H9 (cell line): ENCODE measurements at regions not wholly inside any gene's neighbourhood (a gene's known extent, or its start where the extent isn't known, plus 50 kb on each side); places are given as distances from the start of the nearest gene placed in this dataset.

ENCODE experiments used
- DNase-seq: peaks from one replicate; pipeline ENCODE4 v3.0.0-alpha.2; 2017
- H2AFZ ChIP-seq: one replicate; pipeline ENCODE4 v1.6.1; 2013; ENCODE audit warnings: mild to moderate bottlenecking, low read length, control low read depth, moderate library complexity
- H2AK5ac ChIP-seq: 2 replicates; pipeline ENCODE4 v1.6.1; 2013; ENCODE audit warnings: low read length, control low read depth, mixed read lengths; ENCODE audit not compliant: insufficient read length
- H2BK120ac ChIP-seq: one replicate; pipeline ENCODE4 v1.6.1; 2013; ENCODE audit warnings: low read depth, mild to moderate bottlenecking, low read length, control low read depth, inconsistent platforms; ENCODE audit not compliant: poor library complexity, severe bottlenecking
- H2BK12ac ChIP-seq: 2 replicates; pipeline ENCODE4 v1.6.1; 2013; ENCODE audit warnings: low read length, control low read depth, mixed read lengths, low read depth; ENCODE audit not compliant: insufficient read length
- H2BK15ac ChIP-seq: 2 replicates; pipeline ENCODE4 v1.6.1; 2013; ENCODE audit warnings: low read depth, low read length, control low read depth
- H2BK20ac ChIP-seq: one replicate; pipeline ENCODE4 v1.6.1; 2013; ENCODE audit warnings: low read depth, mild to moderate bottlenecking, low read length, control low read depth, inconsistent platforms; ENCODE audit not compliant: poor library complexity, severe bottlenecking
- H2BK5ac ChIP-seq: 2 replicates; pipeline ENCODE4 v1.6.1; 2013; ENCODE audit warnings: low read length, control low read depth, mixed read lengths; ENCODE audit not compliant: insufficient read length
- H3K14ac ChIP-seq: 2 replicates; pipeline ENCODE4 v1.6.1; 2013; ENCODE audit warnings: low read length, control low read depth; ENCODE audit not compliant: insufficient read depth
- H3K18ac ChIP-seq: 2 replicates; pipeline ENCODE4 v1.6.1; 2013; ENCODE audit warnings: low read depth, mild to moderate bottlenecking, mixed read lengths, low read length, control low read depth; ENCODE audit not compliant: insufficient read length
- H3K23ac ChIP-seq: 2 replicates; pipeline ENCODE4 v1.6.1; 2013; ENCODE audit warnings: low read length, control low read depth, mixed read lengths, low read depth; ENCODE audit not compliant: insufficient read length
- H3K23me2 ChIP-seq: 2 replicates; pipeline ENCODE4 v1.6.1; 2013; ENCODE audit warnings: low read depth, mild to moderate bottlenecking, mixed read lengths, low read length, control low read depth; ENCODE audit not compliant: insufficient read length, poor library complexity, severe bottlenecking
- H3K27ac ChIP-seq: 2 replicates; pipeline ENCODE4 v1.5.1; 2013; ENCODE audit warnings: low read length, control low read depth, mixed read lengths, low read depth; ENCODE audit not compliant: insufficient read length
- H3K27me3 ChIP-seq: 2 replicates; pipeline ENCODE4 v1.6.1; 2013; ENCODE audit warnings: low read length, control low read depth, inconsistent platforms; ENCODE audit not compliant: insufficient read depth
- H3K4ac ChIP-seq: 2 replicates; pipeline ENCODE4 v1.6.1; 2013; ENCODE audit warnings: low read depth, mild to moderate bottlenecking, control low read depth, inconsistent platforms, low read length, moderate library complexity
- H3K4me1 ChIP-seq: 2 replicates; pipeline ENCODE4 v1.6.1; 2013; ENCODE audit warnings: low read length, control low read depth, inconsistent platforms; ENCODE audit not compliant: insufficient read depth
- H3K4me2 ChIP-seq: 2 replicates; pipeline ENCODE4 v1.6.1; 2013; ENCODE audit warnings: low read length, control low read depth, mixed read lengths; ENCODE audit not compliant: insufficient read length, insufficient read depth
- H3K56ac ChIP-seq: 2 replicates; pipeline ENCODE4 v1.6.1; 2013; ENCODE audit warnings: low read depth, mild to moderate bottlenecking, mixed read lengths, low read length, control low read depth; ENCODE audit not compliant: insufficient read length
- H3K79me1 ChIP-seq: 2 replicates; pipeline ENCODE4 v1.6.1; 2013; ENCODE audit warnings: low read depth, mild to moderate bottlenecking, moderate library complexity, low read length, control low read depth, inconsistent platforms; ENCODE audit not compliant: insufficient read depth, poor library complexity, severe bottlenecking
- H3K79me2 ChIP-seq: 2 replicates; pipeline ENCODE4 v1.6.1; 2013; ENCODE audit warnings: low read length, control low read depth, inconsistent platforms; ENCODE audit not compliant: insufficient read depth
- H3K9ac ChIP-seq: 2 replicates; pipeline ENCODE4 v1.6.1; 2013; ENCODE audit warnings: low read length, control low read depth, mixed read lengths; ENCODE audit not compliant: insufficient read length; ENCODE audit errors: extremely low read depth
- H3K9me3 ChIP-seq: one replicate; pipeline ENCODE4 v1.6.1; 2013; ENCODE audit warnings: low read depth, low read length, inconsistent platforms; ENCODE audit not compliant: control insufficient read depth
- H3T11ph ChIP-seq: one replicate; pipeline ENCODE4 v1.6.1; 2013; ENCODE audit warnings: mild to moderate bottlenecking, low read length, control low read depth, inconsistent platforms
- H4K20me1 ChIP-seq: one replicate; pipeline ENCODE4 v1.6.1; 2013; ENCODE audit not compliant: control insufficient read depth, insufficient read length, insufficient read depth
- H4K5ac ChIP-seq: 2 replicates; pipeline ENCODE4 v1.6.1; 2013; ENCODE audit warnings: low read depth, mild to moderate bottlenecking, mixed read lengths, low read length, control low read depth; ENCODE audit not compliant: insufficient read length
- H4K8ac ChIP-seq: replicated peaks from 2 replicates; pipeline ENCODE4 v1.6.1; 2013; ENCODE audit warnings: low read length, control low read depth, mixed read lengths, low read depth; ENCODE audit not compliant: insufficient read length
- H4K91ac ChIP-seq: 2 replicates; pipeline ENCODE4 v1.6.1; 2013; ENCODE audit warnings: low read depth, mild to moderate bottlenecking, moderate library complexity, mixed read lengths, low read length, control low read depth; ENCODE audit not compliant: insufficient read length
- H3K27ac Mint-ChIP-seq, 3 experiments: 2 replicates in 2 of 3; 3 replicates in 1 of 3; pipeline ENCODE4 v1.8.0; 2020 to 2021; ENCODE audit warnings: mixed read lengths in 3 of 3, mild to moderate bottlenecking in 1 of 3, moderate library complexity in 1 of 3
- H3K27me3 Mint-ChIP-seq: 2 replicates; pipeline ENCODE4 v1.8.0; 2021; ENCODE audit warnings: low read depth, mild to moderate bottlenecking, moderate library complexity, mixed read lengths
- H3K36me3 Mint-ChIP-seq, 3 experiments: 2 replicates in 2 of 3; 3 replicates in 1 of 3; pipeline ENCODE4 v1.8.0; 2020 to 2021; ENCODE audit warnings: low read depth in 3 of 3, mixed read lengths in 3 of 3; ENCODE audit not compliant: insufficient read depth in 1 of 3
- H3K4me1 Mint-ChIP-seq, 2 experiments: 2 replicates each; pipeline ENCODE4 v1.8.0; 2020; ENCODE audit warnings: mixed read lengths in 2 of 2
- H3K4me3 Mint-ChIP-seq, 2 experiments: 2 replicates in 1 of 2; 3 replicates in 1 of 2; pipeline ENCODE4 v1.8.0; 2020 to 2021; ENCODE audit warnings: mild to moderate bottlenecking in 2 of 2, mixed read lengths in 2 of 2, moderate library complexity in 1 of 2
- H3K9me3 Mint-ChIP-seq, 2 experiments: 2 replicates in 1 of 2; 3 replicates in 1 of 2; pipeline ENCODE4 v1.8.0; 2020; ENCODE audit warnings: mild to moderate bottlenecking in 2 of 2, mixed read lengths in 2 of 2, moderate library complexity in 1 of 2
- CTCF ChIP-seq: fragments of 200-600 bp; sonication (generic); conservative IDR thresholded peaks from 3 replicates; pipeline ENCODE4 v1.8.0; 2021; ENCODE audit warnings: antibody characterized with exemption, mild to moderate bottlenecking
- WGBS: extraction: QIAGEN DNeasy Blood & Tissue Kit; methylation state at CpG from one replicate; pipeline ENCODE4 v1.1.7; 2013; ENCODE audit warnings: missing lambda C conversion rate, low lambda C conversion rate, mixed read lengths; ENCODE audit not compliant: insufficient read length; ENCODE audit errors: extremely low coverage; 5-methylcytosine and 5-hydroxymethylcytosine counted together

GRCh38 chr5:125409861-125410536 is 663.6 kb upstream of the ZNF608 start:
- DNase-seq = no peak
- Histone ChIP-seq H3T11ph (no peak overlapping the region), H3K27me3 (no peaks in the 10 kb centered on the region), H3K27ac (no peak overlapping the region), H3K9ac (no peak overlapping the region), H3K4ac (no peak overlapping the region), H3K4me2 (no peak overlapping the region), H2BK120ac (no peak overlapping the region), H3K79me1 (no peaks in the 10 kb centered on the region), H4K20me1 (no peaks in the 10 kb centered on the region), H3K9me3 (no peaks in the 10 kb centered on the region), H3K23me2 (no peaks in the 10 kb centered on the region), H2BK5ac (no peak overlapping the region), H4K8ac (no peak overlapping the region), H2BK15ac (no peak overlapping the region), H3K14ac (no peak overlapping the region), H2AFZ (peak overlapping the region; percentile 52), H4K91ac (no peak overlapping the region), H3K18ac (no peak overlapping the region), H2BK20ac (no peak overlapping the region), H4K5ac (no peak overlapping the region), H3K4me1 (peaks cover 10% of the 10 kb centered on the region), H3K23ac (no peak overlapping the region), H2AK5ac (no peak overlapping the region), H2BK12ac (no peak overlapping the region), H3K79me2 (no peaks in the 10 kb centered on the region), H3K56ac (no peak overlapping the region)
- Mint-ChIP-seq H3K4me1 (peaks cover 62 to 65% of the 10 kb centered on the region in 2 experiments), H3K4me3 (no peak overlapping the region), H3K27me3 (no peaks in the 10 kb centered on the region), H3K36me3 (peaks cover 0 to 11% (median 0%) of the 10 kb centered on the region in 3 experiments; a peak in 3 of 7 replicates), H3K27ac (peak overlapping the region; percentile 30 to 88 (median 34); a peak in 5 of 7 replicates), H3K9me3 (peaks cover 2 to 5% of the 10 kb centered on the region in 2 experiments; a peak in 2 of 5 replicates)
- WGBS = no CpG with 5 or more reads among the region's 10 CpGs
- no peak for TF ChIP-seq CTCF
